NB4 (cell line): ENCODE measurements at regions not wholly inside any gene's neighbourhood (a gene's known extent, or its start where the extent isn't known, plus 50 kb on each side); places are given as distances from the start of the nearest gene placed in this dataset.
"Not testable (repeated sequence)": the region's sequence is repeated elsewhere in the genome, so short reads cannot be mapped to it uniquely, and the experiment has no call there.

Experiments used
- DNase-seq: peaks from one replicate; pipeline ENCODE4 v3.0.0; 2010; ENCODE audit warnings: low read depth
- H3K4me3 ChIP-seq: one replicate; pipeline ENCODE4 v1.5.1; 2011; ENCODE audit warnings: mild to moderate bottlenecking, low read depth, low read length, moderate library complexity
- CTCF ChIP-seq: IDR thresholded peaks from one replicate; pipeline ENCODE4 v1.5.1; 2012; ENCODE audit warnings: low read depth, low read length
- MAX ChIP-seq: IDR thresholded peaks from 2 replicates; pipeline ENCODE4 v1.6.1; 2011; ENCODE audit warnings: low read depth, low read length
- MYC ChIP-seq: IDR thresholded peaks from 2 replicates; pipeline ENCODE4 v1.6.1; 2011; ENCODE audit warnings: low read depth, low read length
- POLR2A ChIP-seq: IDR thresholded peaks from 2 replicates; pipeline ENCODE4 v1.6.1; 2011; ENCODE audit warnings: mild to moderate bottlenecking; ENCODE audit not compliant: insufficient read length; ENCODE audit errors: extremely low read depth

GRCh38 chr15:94858920-94859319, 627.6 kb downstream of the MCTP2 start:
- DNase-seq: no peak
- no peak overlapping the region for H3K4me3 ChIP-seq
- no peak for TF ChIP-seq CTCF
- no peak for TF ChIP-seq MYC
- TF ChIP-seq MAX: no peak
- TF ChIP-seq POLR2A: no peak

- no peak for DNase-seq
- TF ChIP-seq POLR2A (no peak), MAX (no peak), CTCF (no peak), MYC (no peak)
- no peak overlapping the region for H3K4me3 ChIP-seq
Measured at GRCh38 chr15:94864600-94864999, 633.2 kb downstream of the MCTP2 start.

GRCh38 chr15:94868265-94868664, 636.9 kb downstream of the MCTP2 start:
- not testable (repeated sequence) for DNase-seq

DNA sequence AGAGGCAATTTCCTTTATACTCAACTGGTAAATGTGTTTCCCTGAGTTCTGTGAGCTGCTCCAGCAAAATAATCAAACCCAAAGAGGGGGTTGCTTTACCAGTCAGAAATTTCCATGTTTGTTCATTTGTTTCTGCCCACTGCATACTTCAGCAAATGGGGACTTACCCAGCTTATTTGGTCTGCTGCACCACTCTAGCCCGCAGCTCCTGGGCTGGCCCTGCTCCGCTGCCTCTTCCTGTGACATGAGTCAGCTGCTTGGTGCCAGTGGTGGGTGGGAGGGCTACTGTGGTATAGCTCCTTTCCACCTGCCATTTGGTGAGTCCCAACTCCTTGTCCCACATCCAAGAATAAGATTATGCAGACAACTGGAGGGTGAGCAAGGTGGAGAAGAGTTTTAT, 644.2 kb downstream of the MCTP2 start:
- no peak for DNase-seq
- TF ChIP-seq MYC (no peak), MAX (no peak), CTCF (no peak), POLR2A (no peak)
- no peak overlapping the region for H3K4me3 ChIP-seq

More at GRCh38 chr15:94868265-94868664, 636.9 kb downstream of the MCTP2 start:
- H3K4me3 ChIP-seq: not testable (repeated sequence)

DNA sequence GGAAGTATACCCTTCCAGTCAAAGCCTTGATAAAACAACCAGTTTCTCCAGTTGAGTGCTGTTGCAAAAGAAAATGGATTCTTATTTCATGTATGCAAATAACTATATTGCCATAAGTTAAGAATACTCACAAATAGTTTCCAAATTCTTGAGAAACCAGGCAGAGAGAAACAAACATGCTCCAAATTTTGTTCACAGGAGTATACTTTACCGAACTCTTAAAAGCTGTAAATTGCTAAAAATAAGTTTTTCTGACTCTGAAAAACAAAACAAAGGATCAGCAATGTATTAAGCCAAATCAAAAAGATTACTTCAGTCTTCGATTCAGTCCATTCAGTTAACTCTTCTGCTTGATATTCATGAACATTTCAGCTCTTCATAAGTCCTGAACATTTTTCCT, 646.5 kb downstream of the MCTP2 start:
- no peak overlapping the region for H3K4me3 ChIP-seq
- TF ChIP-seq MAX (no peak), MYC (no peak), POLR2A (no peak), CTCF (no peak)
- DNase-seq: no peak

- H3K4me3 ChIP-seq: no peak overlapping the region
- DNase-seq: no peak
- TF ChIP-seq CTCF (no peak), MYC (no peak), POLR2A (no peak), MAX (no peak)
Measured at GRCh38 chr15:94882071-94882712, 650.8 kb downstream of the MCTP2 start.
